ENCODE measurements at regions not wholly inside any gene's neighbourhood (a gene's known extent, or its start where the extent isn't known, plus 50 kb on each side); places are given as distances from the start of the nearest gene placed in this dataset.

DNA sequence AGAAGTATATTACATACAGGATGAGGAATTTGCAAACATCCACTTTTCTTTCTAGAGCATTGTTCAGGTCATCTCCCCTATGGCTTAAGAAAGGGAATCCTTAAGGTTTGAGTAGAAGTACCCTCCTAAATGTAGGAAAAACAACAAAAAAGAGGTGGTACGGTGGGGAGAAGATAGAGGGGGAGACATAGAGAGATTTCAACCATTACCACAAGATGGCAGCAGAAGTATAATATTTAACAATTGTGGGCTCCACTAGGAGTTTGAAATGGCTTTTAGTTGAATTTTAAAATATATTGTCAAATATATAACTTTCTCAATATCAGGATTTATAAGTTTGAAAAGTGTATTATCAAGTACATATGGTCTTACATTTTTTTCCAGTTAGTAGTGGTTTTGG lies 72.7 kb upstream of the PRKG1 start:
- TF ChIP-seq, protein P1, sequence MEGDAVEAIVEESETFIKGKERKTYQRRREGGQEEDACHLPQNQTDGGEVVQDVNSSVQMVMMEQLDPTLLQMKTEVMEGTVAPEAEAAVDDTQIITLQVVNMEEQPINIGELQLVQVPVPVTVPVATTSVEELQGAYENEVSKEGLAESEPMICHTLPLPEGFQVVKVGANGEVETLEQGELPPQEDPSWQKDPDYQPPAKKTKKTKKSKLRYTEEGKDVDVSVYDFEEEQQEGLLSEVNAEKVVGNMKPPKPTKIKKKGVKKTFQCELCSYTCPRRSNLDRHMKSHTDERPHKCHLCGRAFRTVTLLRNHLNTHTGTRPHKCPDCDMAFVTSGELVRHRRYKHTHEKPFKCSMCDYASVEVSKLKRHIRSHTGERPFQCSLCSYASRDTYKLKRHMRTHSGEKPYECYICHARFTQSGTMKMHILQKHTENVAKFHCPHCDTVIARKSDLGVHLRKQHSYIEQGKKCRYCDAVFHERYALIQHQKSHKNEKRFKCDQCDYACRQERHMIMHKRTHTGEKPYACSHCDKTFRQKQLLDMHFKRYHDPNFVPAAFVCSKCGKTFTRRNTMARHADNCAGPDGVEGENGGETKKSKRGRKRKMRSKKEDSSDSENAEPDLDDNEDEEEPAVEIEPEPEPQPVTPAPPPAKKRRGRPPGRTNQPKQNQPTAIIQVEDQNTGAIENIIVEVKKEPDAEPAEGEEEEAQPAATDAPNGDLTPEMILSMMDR (conservative IDR thresholded peaks at IDR 0.05), result peak; percentile 74
- TF ChIP-seq EZH2 (IDR thresholded peaks at IDR 0.05; ENCODE audit: low read depth), result no peak
